H1 (cell line): ENCODE measurements at regions not wholly inside any gene's neighbourhood (a gene's known extent, or its start where the extent isn't known, plus 50 kb on each side); places are given as distances from the start of the nearest gene placed in this dataset.

Experiments used
- CTCF ChIA-PET: fragments of 300-600 bp; sonication (Branson Sonifier 250); formaldehyde crosslinking; loops from one replicate; lab custom pipeline; 2021; ENCODE audit not compliant: partially characterized antibody; lab: Charles Lee
- POLR2A ChIA-PET: fragments of 300-600 bp; sonication (Branson Sonifier 250); formaldehyde crosslinking; loops from one replicate; lab custom pipeline; 2021; ENCODE audit warnings: inconsistent platforms; ENCODE audit not compliant: partially characterized antibody; lab: Charles Lee
- DNase-seq, 2 experiments: peaks; one replicate each; pipeline versions ENCODE4 v3.0.0 to v3.0.0-alpha.2; 2010 to 2022; ENCODE audit warnings: low spot score in 2 of 2, low read depth in 1 of 2, mixed read lengths in 1 of 2
- FAIRE-seq: peaks from 2 replicates; lab custom pipeline; 2011; peaks lifted over from hg19 to GRCh38; lab: Jason Lieb, UNC
- H2AFZ ChIP-seq: 2 replicates; pipeline ENCODE4 v1.8.1; 2012; ENCODE audit warnings: low read length, inconsistent platforms
- H2AK5ac ChIP-seq: 2 replicates; pipeline ENCODE4 v1.6.1; 2013; ENCODE audit warnings: low read depth, low read length
- H2BK120ac ChIP-seq: replicated peaks from 2 replicates; pipeline ENCODE3; 2013; ENCODE audit warnings: low read depth, low read length, inconsistent platforms
- H2BK12ac ChIP-seq: 2 replicates; pipeline ENCODE4 v1.6.1; 2013; ENCODE audit warnings: low read depth, low read length
- H2BK15ac ChIP-seq: 2 replicates; pipeline ENCODE4 v1.6.1; 2013; ENCODE audit warnings: low read length
- H2BK20ac ChIP-seq: 2 replicates; pipeline ENCODE4 v1.6.1; 2013; ENCODE audit warnings: low read length
- H2BK5ac ChIP-seq: 2 replicates; pipeline ENCODE4 v1.6.1; 2013; ENCODE audit warnings: low read depth, low read length
- H3K14ac ChIP-seq: 2 replicates; pipeline ENCODE4 v1.6.1; 2013; ENCODE audit warnings: inconsistent platforms; ENCODE audit not compliant: insufficient read length
- H3K18ac ChIP-seq: 2 replicates; pipeline ENCODE4 v1.6.1; 2013; ENCODE audit warnings: low read length; ENCODE audit errors: extremely low read depth
- H3K23ac ChIP-seq: 2 replicates; pipeline ENCODE4 v1.6.1; 2013; ENCODE audit warnings: inconsistent platforms; ENCODE audit not compliant: insufficient read length
- H3K23me2 ChIP-seq: 2 replicates; pipeline ENCODE4 v1.6.1; 2013; ENCODE audit warnings: low read depth, low read length
- H3K27ac ChIP-seq: 2 replicates; pipeline ENCODE4 v1.6.1; 2011; ENCODE audit warnings: low read depth, low read length, inconsistent platforms
- H3K27me3 ChIP-seq, 4 experiments: replicated peaks in 1 of 4; 1 replicate in 1 of 4; 2 replicates in 3 of 4; pipeline versions ENCODE4 v1.6.1 to v1.8.1; 2011 to 2013; ENCODE audit warnings: low read length in 3 of 4, mild to moderate bottlenecking in 3 of 4, inconsistent platforms in 2 of 4, mixed read lengths in 2 of 4, moderate library complexity in 1 of 4; ENCODE audit not compliant: control insufficient read depth in 3 of 4, insufficient read depth in 3 of 4; ENCODE audit errors: extremely low read depth in 1 of 4
- H3K36me3 ChIP-seq, 4 experiments: 2 replicates each; pipeline versions ENCODE4 v1.6.1 to v1.8.1; 2011 to 2013; ENCODE audit warnings: mild to moderate bottlenecking in 4 of 4, low read length in 3 of 4, moderate library complexity in 2 of 4, control low read depth in 1 of 4, inconsistent platforms in 1 of 4; ENCODE audit not compliant: insufficient read depth in 4 of 4, control insufficient read depth in 2 of 4
- H3K4ac ChIP-seq: replicated peaks from 2 replicates; pipeline ENCODE3; 2013; ENCODE audit warnings: low read length, low read depth, mixed read lengths, inconsistent platforms; ENCODE audit not compliant: insufficient read length
- H3K4me1 ChIP-seq, 4 experiments: replicated peaks in 1 of 4; 1 replicate in 1 of 4; 2 replicates in 3 of 4; pipeline versions ENCODE4 v1.6.1 to v1.8.1; 2011 to 2013; ENCODE audit warnings: low read length in 3 of 4, inconsistent platforms in 2 of 4, mixed read lengths in 1 of 4; ENCODE audit not compliant: insufficient read depth in 4 of 4, control insufficient read depth in 3 of 4
- H3K4me2 ChIP-seq, 2 experiments: 2 replicates each; pipeline versions ENCODE4 v1.6.1 to v1.8.1; 2011 to 2013; ENCODE audit warnings: low read depth in 2 of 2, low read length in 2 of 2, control low read depth in 1 of 2, inconsistent platforms in 1 of 2, mild to moderate bottlenecking in 1 of 2; ENCODE audit not compliant: insufficient read depth in 1 of 2
- H3K4me3 ChIP-seq, 4 experiments: fragments of 200-600, 300-600 bp in 1 of 4; sonication (generic), shearing (Covaris generic), sonication (Bioruptor Twin) in 1 of 4; 2 replicates each; pipeline versions ENCODE4 v1.5.1 to v1.8.1; 2011 to 2016; ENCODE audit warnings: low read length in 4 of 4, low read depth in 3 of 4, control low read depth in 2 of 4, inconsistent platforms in 2 of 4, mild to moderate bottlenecking in 2 of 4, mixed read lengths in 1 of 4, moderate library complexity in 1 of 4; ENCODE audit not compliant: insufficient read depth in 2 of 4; ENCODE audit errors: extremely low read depth in 1 of 4
- H3K56ac ChIP-seq: replicated peaks from 2 replicates; pipeline ENCODE3; 2013; ENCODE audit warnings: low read depth, mild to moderate bottlenecking, mixed read lengths, low read length, inconsistent platforms; ENCODE audit not compliant: insufficient read length
- H3K79me1 ChIP-seq: 2 replicates; pipeline ENCODE4 v1.6.1; 2013; ENCODE audit warnings: low read depth, low read length, control low read depth
- H3K79me2 ChIP-seq, 2 experiments: 2 replicates each; pipeline versions ENCODE4 v1.6.1 to v1.8.1; 2012 to 2013; ENCODE audit warnings: low read length in 2 of 2, mild to moderate bottlenecking in 2 of 2, inconsistent platforms in 1 of 2; ENCODE audit not compliant: insufficient read depth in 2 of 2, control insufficient read depth in 1 of 2
- H3K9ac ChIP-seq, 4 experiments: replicated peaks in 1 of 4; 1 replicate in 1 of 4; 2 replicates in 3 of 4; pipeline versions ENCODE4 v1.6.1 to v1.8.1; 2011 to 2013; ENCODE audit warnings: low read depth in 3 of 4, low read length in 3 of 4, control low read depth in 2 of 4, mild to moderate bottlenecking in 2 of 4, moderate library complexity in 2 of 4, inconsistent platforms in 1 of 4; ENCODE audit errors: extremely low read depth in 1 of 4
- H3K9me3 ChIP-seq, 2 experiments: 2 replicates each; pipeline versions ENCODE4 v1.6.1 to v1.8.1; 2012 to 2013; ENCODE audit warnings: mild to moderate bottlenecking in 2 of 2, moderate library complexity in 2 of 2, control low read depth in 1 of 2, inconsistent platforms in 1 of 2, low read depth in 1 of 2, low read length in 1 of 2, mixed read lengths in 1 of 2; ENCODE audit not compliant: insufficient read depth in 2 of 2
- H4K20me1 ChIP-seq, 2 experiments: replicated peaks in 1 of 2; 2 replicates each; pipeline versions ENCODE3 to v1.8.1; 2011 to 2013; ENCODE audit warnings: inconsistent platforms in 2 of 2, low read length in 2 of 2, mild to moderate bottlenecking in 1 of 2; ENCODE audit not compliant: insufficient read depth in 2 of 2, control insufficient read depth in 1 of 2
- H4K5ac ChIP-seq: 2 replicates; pipeline ENCODE4 v1.6.1; 2013; ENCODE audit warnings: low read length, low read depth, mixed read lengths, inconsistent platforms; ENCODE audit not compliant: insufficient read length
- H4K8ac ChIP-seq: 2 replicates; pipeline ENCODE4 v1.8.0; 2013; ENCODE audit warnings: mild to moderate bottlenecking, moderate library complexity, low read length, inconsistent platforms; ENCODE audit not compliant: insufficient read depth; ENCODE audit errors: extremely low read depth
- H4K91ac ChIP-seq: replicated peaks from 2 replicates; pipeline ENCODE3; 2013; ENCODE audit warnings: low read length, mixed read lengths, inconsistent platforms; ENCODE audit not compliant: insufficient read length
- ASH2L ChIP-seq: fragments of 200-600, 300-600 bp; sonication (generic); IDR thresholded peaks from one replicate; pipeline ENCODE4 v1.7.1; 2017; ENCODE audit warnings: low read length
- CBX5 ChIP-seq: fragments of 300-800, 300-1000 bp; sonication (generic); IDR thresholded peaks from 2 replicates; pipeline ENCODE4 v1.7.1; 2016; ENCODE audit warnings: antibody characterized with exemption, low read length, low read depth
- CBX8 ChIP-seq: fragments of 300-800, 300-1000 bp; sonication (generic); IDR thresholded peaks from 2 replicates; pipeline ENCODE4 v1.7.1; 2016; ENCODE audit warnings: low read depth, low read length, borderline replicate concordance
- EGR1 ChIP-seq: IDR thresholded peaks from 2 replicates; pipeline ENCODE4 v1.6.1; 2011; ENCODE audit warnings: low read depth, low read length, borderline replicate concordance
- MAX ChIP-seq: IDR thresholded peaks from 2 replicates; pipeline ENCODE4 v1.6.1; 2012; ENCODE audit warnings: inconsistent platforms
- RAD21 ChIP-seq, 2 experiments: IDR thresholded peaks in 1 of 2; conservative IDR thresholded peaks in 1 of 2; 2 replicates each; pipeline ENCODE4 v1.6.1; 2011; ENCODE audit warnings: low read depth in 2 of 2, low read length in 2 of 2, improper control_type of control experiment in 1 of 2, inconsistent platforms in 1 of 2, mild to moderate bottlenecking in 1 of 2, moderate library complexity in 1 of 2
- SP1 ChIP-seq: IDR thresholded peaks from 2 replicates; pipeline ENCODE4 v1.6.1; 2011; ENCODE audit warnings: low read depth, low read length
- WGBS, 2 experiments: shearing (Covaris generic) in 1 of 2; methylation state at CpG; one replicate each; pipeline versions ENCODE4 v1.1.6 to v1.1.7; 2013 to 2015; ENCODE audit warnings: low lambda C conversion rate in 2 of 2, mixed read lengths in 2 of 2, inconsistent platforms in 1 of 2, low coverage in 1 of 2, missing lambda C conversion rate in 1 of 2; ENCODE audit not compliant: insufficient replicate concordance in 2 of 2, insufficient coverage in 1 of 2, insufficient read length in 1 of 2; ENCODE audit errors: extremely low coverage in 1 of 2, missing lambda C conversion rate in 1 of 2; 5-methylcytosine and 5-hydroxymethylcytosine counted together

DNA sequence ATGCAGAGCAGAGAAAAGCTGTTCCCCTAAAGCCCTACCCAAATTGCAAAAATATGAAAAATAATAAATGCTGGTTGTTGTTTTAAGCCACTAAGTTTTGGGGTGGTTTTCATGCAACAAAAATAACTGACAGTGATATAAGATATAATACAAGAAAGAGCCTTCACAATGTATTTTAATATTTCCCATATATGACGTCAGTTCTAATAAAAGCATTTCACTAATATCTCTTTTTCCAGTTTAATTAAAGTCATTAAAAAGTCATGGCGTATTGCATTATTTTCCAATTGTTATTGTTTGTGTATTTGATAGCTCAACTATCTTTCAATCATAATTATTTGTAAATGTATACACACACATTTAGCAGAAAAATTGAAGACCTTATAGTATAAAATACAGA lies 134.7 kb upstream of the EPHA7 start:
- ChIA-PET POLR2A (no interaction called here), CTCF (no interaction called here)
- Histone ChIP-seq H2AFZ (no peak overlapping the region), H4K20me1 (no peaks in the 10 kb centered on the region), H3K18ac (no peak overlapping the region), H2AK5ac (no peak overlapping the region), H3K9me3 (no peaks in the 10 kb centered on the region), H3K23ac (no peak overlapping the region), H3K27ac (no peak overlapping the region), H2BK5ac (no peak overlapping the region), H3K4me1 (no peaks in the 10 kb centered on the region), H3K4me3 (no peak overlapping the region), H3K9ac (no peak overlapping the region), H3K79me1 (no peaks in the 10 kb centered on the region), H3K36me3 (no peaks in the 10 kb centered on the region), H3K4me2 (no peak overlapping the region), H4K91ac (no peak overlapping the region), H2BK20ac (no peak overlapping the region), H2BK15ac (no peak overlapping the region), H2BK12ac (no peak overlapping the region), H3K27me3 (no peaks in the 10 kb centered on the region), H3K56ac (no peak overlapping the region), H3K23me2 (no peaks in the 10 kb centered on the region), H2BK120ac (no peak overlapping the region), H3K14ac (no peak overlapping the region), H3K4ac (no peak overlapping the region), H4K5ac (no peak overlapping the region), H3K79me2 (no peaks in the 10 kb centered on the region), H4K8ac (no peak overlapping the region)
- FAIRE-seq (no peak), DNase-seq (no peak)
- WGBS, 2 experiments, result 88% methylated on average over 2 of the region's 2 CpGs; no CpG with 5 or more reads in 1 of the 2 experiments
- TF ChIP-seq SP1 (no peak), ASH2L (no peak), MAX (no peak), EGR1 (no peak), CBX8 (no peak), RAD21 (IDR thresholded peaks at IDR 0.05 in 1 of 2, conservative IDR thresholded peaks at IDR 0.05 in 1 of 2; ENCODE audit: low read depth in 2 of 2, low read length in 2 of 2) (no peak), CBX5 (no peak)
